ENCODE measurements at regions not wholly inside any gene's neighbourhood (a gene's known extent, or its start where the extent isn't known, plus 50 kb on each side); places are given as distances from the start of the nearest gene placed in this dataset.
"Not testable (repeated sequence)": the region's sequence is repeated elsewhere in the genome, so short reads cannot be mapped to it uniquely, and the experiment has no call there.

DNA sequence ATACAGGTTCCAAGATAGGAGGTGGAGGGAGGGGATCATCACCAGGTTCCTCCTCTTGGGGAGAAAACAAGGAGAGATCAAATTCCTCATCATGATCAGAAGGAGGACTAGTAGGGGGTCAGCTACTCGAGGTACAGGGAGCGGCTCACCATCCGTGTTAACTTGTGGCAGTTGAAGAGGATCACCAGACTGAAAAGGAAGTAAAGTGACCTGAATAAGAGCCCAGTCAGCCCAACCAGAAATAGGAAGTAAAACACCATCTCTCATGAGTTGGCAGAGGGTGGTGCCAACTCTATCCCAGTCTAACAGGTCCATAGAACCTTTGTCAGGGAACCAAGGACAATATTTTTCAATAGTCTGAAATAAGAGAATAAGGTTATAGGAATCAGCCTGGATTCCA, 213.1 kb upstream of the KCNN2 start:
- not testable (repeated sequence) for TF ChIP-seq RAD21 (IDR thresholded peaks at IDR 0.05; ENCODE audit: low read depth); POLR2A (IDR thresholded peaks at IDR 0.05; ENCODE audit: borderline replicate concordance, extremely low read depth, insufficient read depth, insufficient read length); SRF (IDR thresholded peaks at IDR 0.05; ENCODE audit: low read depth)
- TF ChIP-seq, protein P1, sequence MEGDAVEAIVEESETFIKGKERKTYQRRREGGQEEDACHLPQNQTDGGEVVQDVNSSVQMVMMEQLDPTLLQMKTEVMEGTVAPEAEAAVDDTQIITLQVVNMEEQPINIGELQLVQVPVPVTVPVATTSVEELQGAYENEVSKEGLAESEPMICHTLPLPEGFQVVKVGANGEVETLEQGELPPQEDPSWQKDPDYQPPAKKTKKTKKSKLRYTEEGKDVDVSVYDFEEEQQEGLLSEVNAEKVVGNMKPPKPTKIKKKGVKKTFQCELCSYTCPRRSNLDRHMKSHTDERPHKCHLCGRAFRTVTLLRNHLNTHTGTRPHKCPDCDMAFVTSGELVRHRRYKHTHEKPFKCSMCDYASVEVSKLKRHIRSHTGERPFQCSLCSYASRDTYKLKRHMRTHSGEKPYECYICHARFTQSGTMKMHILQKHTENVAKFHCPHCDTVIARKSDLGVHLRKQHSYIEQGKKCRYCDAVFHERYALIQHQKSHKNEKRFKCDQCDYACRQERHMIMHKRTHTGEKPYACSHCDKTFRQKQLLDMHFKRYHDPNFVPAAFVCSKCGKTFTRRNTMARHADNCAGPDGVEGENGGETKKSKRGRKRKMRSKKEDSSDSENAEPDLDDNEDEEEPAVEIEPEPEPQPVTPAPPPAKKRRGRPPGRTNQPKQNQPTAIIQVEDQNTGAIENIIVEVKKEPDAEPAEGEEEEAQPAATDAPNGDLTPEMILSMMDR (IDR thresholded peaks at IDR 0.05 in 2 of 3, conservative IDR thresholded peaks at IDR 0.05 in 1 of 3; ENCODE audit: borderline replicate concordance in 1 of 3, insufficient read depth in 1 of 3, low read depth in 2 of 3, low read length in 2 of 3): not testable (repeated sequence)
